PC-9 (cell line): ENCODE measurements at regions not wholly inside any gene's neighbourhood (a gene's known extent, or its start where the extent isn't known, plus 50 kb on each side); places are given as distances from the start of the nearest gene placed in this dataset.

Source experiments
- BruUV-seq: library from RNA; stranded (reverse); fragments of 400-500 nt; replicated peaks from 2 replicates; lab custom pipeline; 2021; lab: Mats Ljungman, UMichigan
- CTCF ChIA-PET: fragments of 300-600 bp; sonication (Branson Sonifier 250); formaldehyde crosslinking; loops from one replicate; lab custom pipeline; 2022; ENCODE audit warnings: antibody characterized with exemption; lab: Charles Lee
- POLR2A ChIA-PET: fragments of 300-600 bp; sonication (Branson Sonifier 250); formaldehyde crosslinking; loops from one replicate; lab custom pipeline; 2022; ENCODE audit warnings: antibody characterized with exemption; ENCODE audit not compliant: unreplicated experiment; lab: Charles Lee
- DNase-seq, 2 experiments: peaks; one replicate each; pipeline versions ENCODE4 v3.0.0 to v3.0.0-alpha.2; 2015 to 2022; ENCODE audit warnings: mixed read lengths in 1 of 2
- H2AFZ ChIP-seq: fragments of 200-600 bp; sonication (generic); 2 replicates; pipeline ENCODE4 v1.8.1; 2017; ENCODE audit warnings: antibody characterized with exemption
- H3F3A ChIP-seq: fragments of 200-600 bp; sonication (generic); 2 replicates; pipeline ENCODE4 v1.8.1; 2017; ENCODE audit warnings: antibody characterized with exemption, mild to moderate bottlenecking, low read depth; ENCODE audit not compliant: insufficient read depth
- H3K27ac ChIP-seq: fragments of 200-600 bp; sonication (generic); 2 replicates; pipeline ENCODE4 v1.6.1; 2016; ENCODE audit warnings: mixed run types
- H3K27me3 ChIP-seq: fragments of 200-600 bp; sonication (generic); 2 replicates; pipeline ENCODE4 v1.6.1; 2016; ENCODE audit warnings: low read depth, mixed run types; ENCODE audit not compliant: insufficient read depth
- H3K36me3 ChIP-seq: fragments of 200-600 bp; sonication (generic); 2 replicates; pipeline ENCODE4 v1.6.1; 2016; ENCODE audit warnings: low read depth, mixed run types
- H3K4me1 ChIP-seq: fragments of 200-600 bp; sonication (generic); replicated peaks from 2 replicates; pipeline ENCODE4 v1.6.1; 2016; ENCODE audit warnings: mixed run types; ENCODE audit not compliant: insufficient read depth
- H3K4me2 ChIP-seq: fragments of 200-600 bp; sonication (generic); 2 replicates; pipeline ENCODE4 v1.6.1; 2017; ENCODE audit warnings: mixed run types
- H3K4me3 ChIP-seq: fragments of 200-600 bp; sonication (generic); 2 replicates; pipeline ENCODE4 v1.6.1; 2016; ENCODE audit warnings: mixed run types
- H3K79me2 ChIP-seq: fragments of 200-600 bp; sonication (generic); 2 replicates; pipeline ENCODE4 v1.6.1; 2017; ENCODE audit warnings: low read depth, mixed run types
- H3K9me2 ChIP-seq: fragments of 200-600 bp; sonication (generic); 2 replicates; pipeline ENCODE4 v1.8.1; 2017; ENCODE audit warnings: mild to moderate bottlenecking; ENCODE audit not compliant: insufficient read depth
- H3K9me3 ChIP-seq: fragments of 200-600 bp; sonication (generic); 2 replicates; pipeline ENCODE4 v1.8.1; 2016; ENCODE audit warnings: low read depth; ENCODE audit not compliant: insufficient read depth
- H4K20me1 ChIP-seq: fragments of 200-600 bp; sonication (generic); 2 replicates; pipeline ENCODE4 v1.8.1; 2017; ENCODE audit not compliant: insufficient read depth
- CTCF ChIP-seq: fragments of 200-600 bp; sonication (generic); conservative IDR thresholded peaks from 2 replicates; pipeline ENCODE4 v1.6.1; 2017; ENCODE audit warnings: mixed run types, antibody characterized with exemption, mild to moderate bottlenecking, moderate library complexity
- EZH2 ChIP-seq: fragments of 200-600 bp; sonication (generic); IDR thresholded peaks from 2 replicates; pipeline ENCODE4 v1.8.0; 2017; ENCODE audit warnings: antibody characterized with exemption, low read depth
- intact Hi-C: fragments of 100-400 bp; cut with micrococcal nuclease; formaldehyde crosslinking; loops from one replicate; pipeline ENCODE4 v1.10.0; 2022; ENCODE audit not compliant: unreplicated experiment

GRCh38 chr6:3635482-3635881, 116.0 kb downstream of the PXDC1 start:
- no peaks in the 10 kb centered on the region for H3K27me3 ChIP-seq
- H3F3A ChIP-seq, result no peaks in the 10 kb centered on the region
- H2AFZ ChIP-seq, result no peak overlapping the region
- H3K79me2 ChIP-seq, result no peaks in the 10 kb centered on the region
- no peaks in the 10 kb centered on the region for H4K20me1 ChIP-seq
- DNase-seq, result no peak
- H3K4me2 ChIP-seq, result no peak overlapping the region
- no peaks in the 10 kb centered on the region for H3K4me1 ChIP-seq
- TF ChIP-seq EZH2 (no peak), CTCF (no peak)
- H3K36me3 ChIP-seq, result no peaks in the 10 kb centered on the region
- CTCF ChIA-PET, result no interaction called here
- POLR2A ChIA-PET, result no interaction called here
- H3K27ac ChIP-seq, result no peak overlapping the region
- intact Hi-C loops, result no loop called here
- no peak overlapping the region for H3K4me3 ChIP-seq
- H3K9me3 ChIP-seq, result no peaks in the 10 kb centered on the region
- H3K9me2 ChIP-seq, result no peaks in the 10 kb centered on the region
- no TSS peak for BruUV-seq

GRCh38 chr6:3634280-3634816, 117.2 kb downstream of the PXDC1 start:
- intact Hi-C loops, result no loop called here
- TF ChIP-seq EZH2, result no peak
- no peak for TF ChIP-seq CTCF
- Histone ChIP-seq H3K36me3 (no peaks in the 10 kb centered on the region), H3K9me3 (no peaks in the 10 kb centered on the region), H4K20me1 (no peaks in the 10 kb centered on the region), H3K9me2 (no peaks in the 10 kb centered on the region), H3K79me2 (no peaks in the 10 kb centered on the region), H3K27ac (no peak overlapping the region), H3K4me1 (no peaks in the 10 kb centered on the region), H3K4me3 (no peak overlapping the region), H3K4me2 (no peak overlapping the region), H3F3A (no peaks in the 10 kb centered on the region), H2AFZ (no peak overlapping the region), H3K27me3 (no peaks in the 10 kb centered on the region)
- DNase-seq, result no peak
- BruUV-seq, result no TSS peak
- ChIA-PET POLR2A (no interaction called here), CTCF (no interaction called here)

- BruUV-seq, result no TSS peak
- H3K27ac ChIP-seq, result no peak overlapping the region
These were observed 117.8 kb downstream of the PXDC1 start for GRCh38 chr6:3633711-3634110.

More at GRCh38 chr6:3633711-3634110, 117.8 kb downstream of the PXDC1 start:
- Histone ChIP-seq H3K9me2 (no peaks in the 10 kb centered on the region), H3K9me3 (no peaks in the 10 kb centered on the region), H3K4me1 (no peaks in the 10 kb centered on the region), H3K4me2 (no peak overlapping the region), H3K36me3 (no peaks in the 10 kb centered on the region), H4K20me1 (no peaks in the 10 kb centered on the region), H3F3A (no peaks in the 10 kb centered on the region), H3K4me3 (no peak overlapping the region), H2AFZ (no peak overlapping the region), H3K27me3 (no peaks in the 10 kb centered on the region), H3K79me2 (no peaks in the 10 kb centered on the region)
- no peak for DNase-seq
- TF ChIP-seq CTCF (no peak), EZH2 (no peak)
- ChIA-PET CTCF (no interaction called here), POLR2A (no interaction called here)
- intact Hi-C loops, result no loop called here
